PFSK-1 (cell line): ENCODE measurements at regions not wholly inside any gene's neighbourhood (a gene's known extent, or its start where the extent isn't known, plus 50 kb on each side); places are given as distances from the start of the nearest gene placed in this dataset.

Experiments
- FOXP2 ChIP-seq: optimal IDR thresholded peaks from 2 replicates; pipeline ENCODE3; 2011; ENCODE audit warnings: borderline replicate concordance, control low read depth, inconsistent platforms; ENCODE audit not compliant: insufficient read depth; ENCODE audit errors: extremely low read length, extremely low read depth
- POLR2AphosphoS5 ChIP-seq: IDR thresholded peaks from 2 replicates; pipeline ENCODE4 v1.6.1; 2012; ENCODE audit warnings: low read depth, mild to moderate bottlenecking, control low read depth, low read length, moderate library complexity
- SIN3A ChIP-seq: IDR thresholded peaks from 2 replicates; pipeline ENCODE4 v1.6.1; 2012; ENCODE audit warnings: mild to moderate bottlenecking, low read length, moderate library complexity, borderline replicate concordance; ENCODE audit not compliant: insufficient read depth
- TAF1 ChIP-seq: IDR thresholded peaks from 2 replicates; pipeline ENCODE4 v1.6.1; 2012; ENCODE audit warnings: low read length, control low read depth, borderline replicate concordance; ENCODE audit not compliant: insufficient read depth
- TF ChIP-seq, protein P1 (sequence below), 2 experiments: IDR thresholded peaks; 2 replicates each; pipeline versions ENCODE4 v1.6.1 to v1.8.0; 2011 to 2012; ENCODE audit warnings: low read depth in 2 of 2, low read length in 2 of 2, control low read depth in 1 of 2, inconsistent platforms in 1 of 2, mild to moderate bottlenecking in 1 of 2, moderate library complexity in 1 of 2; ENCODE audit not compliant: insufficient read depth in 1 of 2

DNA sequence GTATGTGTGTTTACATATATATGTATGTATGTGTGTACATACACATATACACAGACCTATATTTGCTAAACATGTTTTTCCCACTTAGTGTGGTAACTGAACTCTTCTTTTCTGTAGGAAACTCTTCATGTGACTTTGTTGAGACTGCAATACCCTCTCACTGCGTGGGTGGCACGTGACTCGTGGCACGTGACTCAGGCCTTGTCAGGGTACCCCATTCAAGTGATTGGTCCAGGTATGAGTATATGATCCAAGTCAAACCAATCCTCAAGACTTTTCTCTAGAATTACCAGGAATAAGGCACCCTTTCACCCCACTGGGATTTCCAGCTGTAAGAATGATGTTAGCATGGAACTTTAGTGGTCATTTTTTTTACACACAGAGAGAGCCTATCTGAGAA is 149.2 kb upstream of the KCNK2 start:
- TF ChIP-seq TAF1 (no peak), FOXP2 (no peak), SIN3A (no peak)
- TF ChIP-seq, protein P1, sequence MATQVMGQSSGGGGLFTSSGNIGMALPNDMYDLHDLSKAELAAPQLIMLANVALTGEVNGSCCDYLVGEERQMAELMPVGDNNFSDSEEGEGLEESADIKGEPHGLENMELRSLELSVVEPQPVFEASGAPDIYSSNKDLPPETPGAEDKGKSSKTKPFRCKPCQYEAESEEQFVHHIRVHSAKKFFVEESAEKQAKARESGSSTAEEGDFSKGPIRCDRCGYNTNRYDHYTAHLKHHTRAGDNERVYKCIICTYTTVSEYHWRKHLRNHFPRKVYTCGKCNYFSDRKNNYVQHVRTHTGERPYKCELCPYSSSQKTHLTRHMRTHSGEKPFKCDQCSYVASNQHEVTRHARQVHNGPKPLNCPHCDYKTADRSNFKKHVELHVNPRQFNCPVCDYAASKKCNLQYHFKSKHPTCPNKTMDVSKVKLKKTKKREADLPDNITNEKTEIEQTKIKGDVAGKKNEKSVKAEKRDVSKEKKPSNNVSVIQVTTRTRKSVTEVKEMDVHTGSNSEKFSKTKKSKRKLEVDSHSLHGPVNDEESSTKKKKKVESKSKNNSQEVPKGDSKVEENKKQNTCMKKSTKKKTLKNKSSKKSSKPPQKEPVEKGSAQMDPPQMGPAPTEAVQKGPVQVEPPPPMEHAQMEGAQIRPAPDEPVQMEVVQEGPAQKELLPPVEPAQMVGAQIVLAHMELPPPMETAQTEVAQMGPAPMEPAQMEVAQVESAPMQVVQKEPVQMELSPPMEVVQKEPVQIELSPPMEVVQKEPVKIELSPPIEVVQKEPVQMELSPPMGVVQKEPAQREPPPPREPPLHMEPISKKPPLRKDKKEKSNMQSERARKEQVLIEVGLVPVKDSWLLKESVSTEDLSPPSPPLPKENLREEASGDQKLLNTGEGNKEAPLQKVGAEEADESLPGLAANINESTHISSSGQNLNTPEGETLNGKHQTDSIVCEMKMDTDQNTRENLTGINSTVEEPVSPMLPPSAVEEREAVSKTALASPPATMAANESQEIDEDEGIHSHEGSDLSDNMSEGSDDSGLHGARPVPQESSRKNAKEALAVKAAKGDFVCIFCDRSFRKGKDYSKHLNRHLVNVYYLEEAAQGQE (IDR thresholded peaks at IDR 0.05; ENCODE audit: insufficient read depth in 1 of 2, low read depth in 2 of 2, low read length in 2 of 2) = no peak

DNA sequence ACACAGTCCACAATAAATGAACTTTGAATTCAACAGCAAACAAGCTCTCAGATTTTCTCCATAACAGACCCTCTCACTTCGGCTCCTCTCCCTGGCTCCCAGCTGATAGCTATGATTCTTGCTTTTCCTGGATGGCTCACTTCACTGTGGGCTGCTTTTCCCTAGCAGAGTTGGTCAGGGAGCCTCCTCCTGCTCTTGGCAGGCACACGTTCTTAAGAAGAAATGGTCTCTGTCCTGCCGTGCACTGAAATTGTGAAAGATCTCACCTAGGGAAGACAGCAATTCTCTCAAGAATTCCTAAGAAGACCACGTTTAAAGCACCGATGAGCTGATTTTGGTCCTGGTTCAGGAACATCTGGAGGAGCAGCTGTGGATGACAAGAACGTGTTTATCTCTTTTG is 148.5 kb upstream of the KCNK2 start:
- no peak for TF ChIP-seq FOXP2
- TF ChIP-seq TAF1 = no peak

DNA sequence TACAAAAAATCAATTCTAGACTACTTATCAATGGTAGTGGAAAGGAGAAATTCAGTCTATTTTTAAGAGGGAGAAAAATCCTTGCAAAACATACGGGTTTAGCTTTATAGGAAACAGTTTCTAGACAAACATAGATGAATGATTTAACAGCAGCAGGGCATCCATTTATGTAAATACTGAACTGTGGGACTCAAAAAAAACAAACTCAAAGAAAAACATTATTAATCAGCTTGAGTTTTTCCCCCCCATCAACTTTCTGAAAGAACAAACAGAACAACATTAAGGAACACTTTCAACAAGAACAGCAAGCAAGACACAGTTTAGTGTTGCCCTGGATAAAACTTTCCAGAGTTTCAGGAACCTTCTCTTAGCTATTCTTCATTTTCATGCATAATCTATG is 147.3 kb upstream of the KCNK2 start:
- no peak for TF ChIP-seq TAF1
- no peak for TF ChIP-seq POLR2AphosphoS5
- TF ChIP-seq, protein P1 (IDR thresholded peaks at IDR 0.05; ENCODE audit: insufficient read depth in 1 of 2, low read depth in 2 of 2, low read length in 2 of 2) = no peak
- TF ChIP-seq SIN3A = no peak
- no peak for TF ChIP-seq FOXP2

DNA sequence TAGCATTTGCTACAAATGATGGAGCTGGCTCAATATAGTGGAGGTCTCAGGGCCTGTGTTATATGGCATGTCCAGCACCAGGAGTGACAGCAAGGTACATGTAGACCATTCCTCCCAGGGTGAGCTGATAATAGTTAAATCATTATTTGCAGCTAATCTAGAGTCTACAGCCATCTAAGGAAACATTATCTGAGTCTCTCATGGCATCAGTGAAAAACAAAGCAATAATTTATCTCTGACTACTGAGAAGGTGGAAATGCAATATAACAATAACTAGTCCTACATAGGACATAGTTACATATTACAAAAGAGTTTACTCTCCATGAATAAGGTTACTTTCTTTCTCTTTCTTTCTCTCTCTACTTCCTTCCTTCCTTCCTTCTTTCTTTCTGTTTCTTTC is 143.4 kb upstream of the KCNK2 start:
- TF ChIP-seq SIN3A (no peak), POLR2AphosphoS5 (no peak), TAF1 (no peak), FOXP2 (no peak)
- TF ChIP-seq, protein P1 (IDR thresholded peaks at IDR 0.05; ENCODE audit: insufficient read depth in 1 of 2, low read depth in 2 of 2, low read length in 2 of 2) = no peak

DNA sequence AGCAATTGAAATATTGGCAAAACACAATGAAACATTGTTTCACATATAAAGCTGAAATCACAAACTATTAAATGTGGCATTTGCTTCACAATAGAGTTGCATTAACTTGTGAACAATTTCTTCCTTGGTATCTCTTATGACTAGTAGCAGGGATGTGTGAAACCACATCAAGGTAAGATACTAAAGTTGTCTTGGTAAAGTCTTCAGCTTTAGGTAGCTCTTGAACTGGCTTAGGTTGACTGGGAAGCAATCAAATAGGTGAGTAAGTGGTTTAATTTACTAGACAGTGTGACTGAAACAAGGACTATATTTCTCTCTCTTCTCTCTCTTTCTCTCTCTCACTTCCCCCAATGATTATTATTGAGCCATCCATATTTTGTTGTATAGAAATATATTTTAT is 141.5 kb upstream of the KCNK2 start:
- TF ChIP-seq TAF1 (no peak), SIN3A (no peak), FOXP2 (no peak), POLR2AphosphoS5 (no peak)
- TF ChIP-seq, protein P1 (IDR thresholded peaks at IDR 0.05; ENCODE audit: insufficient read depth in 1 of 2, low read depth in 2 of 2, low read length in 2 of 2) = no peak
